ENCODE measurements at regions not wholly inside any gene's neighbourhood (a gene's known extent, or its start where the extent isn't known, plus 50 kb on each side); places are given as distances from the start of the nearest gene placed in this dataset.
"Not testable (repeated sequence)": the region's sequence is repeated elsewhere in the genome, so short reads cannot be mapped to it uniquely, and the experiment has no call there.

DNA sequence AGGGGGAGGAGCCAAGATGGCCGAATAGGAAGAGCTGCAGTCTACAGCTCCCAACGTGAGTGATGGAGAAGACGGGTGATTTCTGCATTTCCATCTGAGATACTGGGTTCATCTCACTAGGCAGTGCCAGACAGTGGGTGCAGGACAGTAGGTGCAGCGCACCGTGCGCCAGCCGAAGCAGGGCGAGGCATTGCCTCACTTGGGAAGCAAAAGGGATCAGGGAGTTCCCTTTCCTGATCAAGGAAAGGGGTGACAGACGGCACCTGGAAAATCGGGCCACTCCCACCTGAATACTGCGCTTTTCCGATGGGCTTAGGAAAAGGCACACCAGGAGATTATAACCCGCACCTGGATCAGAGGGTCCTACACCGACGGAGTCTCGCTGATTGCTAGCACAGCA, 121.1 kb upstream of the SESTD1 start:
- H3K4me3 Mint-ChIP-seq; H3K36me3 Mint-ChIP-seq; H3K9me3 Mint-ChIP-seq; ATAC-seq (replicated peaks); H3K4me1 Mint-ChIP-seq; DNase-seq; H3K27ac Mint-ChIP-seq: not testable (repeated sequence)
- H3K27me3 Mint-ChIP-seq = peaks cover 14 to 22% of the 10 kb centered on the region in 2 donors

DNA sequence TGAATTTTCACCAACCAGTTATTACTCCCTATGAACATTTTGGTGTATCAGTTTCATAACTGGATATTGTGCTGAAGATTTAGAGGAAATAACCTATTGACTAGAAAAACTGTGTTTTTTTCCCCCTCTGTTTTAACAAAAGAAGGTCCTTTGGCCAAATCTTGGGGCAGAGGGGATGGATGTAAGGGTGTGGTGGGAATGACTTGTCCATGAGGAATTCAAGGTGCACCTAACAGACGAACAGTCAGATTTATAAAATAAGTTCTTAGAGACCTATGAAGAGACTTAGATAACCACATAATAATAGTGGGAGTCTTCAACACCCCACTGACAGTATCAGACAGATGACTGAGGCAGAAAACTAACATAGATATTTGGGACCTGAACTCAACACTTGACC, 119.3 kb upstream of the SESTD1 start:
- no peak for ATAC-seq (replicated peaks)
- Mint-ChIP-seq H3K36me3 (no peaks in the 10 kb centered on the region), H3K27me3 (peaks cover 18 to 26% of the 10 kb centered on the region in 2 donors), H3K9me3 (peaks cover 2 to 4% of the 10 kb centered on the region in 2 donors), H3K27ac (no peak overlapping the region), H3K4me3 (no peak overlapping the region), H3K4me1 (no peaks in the 10 kb centered on the region)
- no peak for DNase-seq

DNA sequence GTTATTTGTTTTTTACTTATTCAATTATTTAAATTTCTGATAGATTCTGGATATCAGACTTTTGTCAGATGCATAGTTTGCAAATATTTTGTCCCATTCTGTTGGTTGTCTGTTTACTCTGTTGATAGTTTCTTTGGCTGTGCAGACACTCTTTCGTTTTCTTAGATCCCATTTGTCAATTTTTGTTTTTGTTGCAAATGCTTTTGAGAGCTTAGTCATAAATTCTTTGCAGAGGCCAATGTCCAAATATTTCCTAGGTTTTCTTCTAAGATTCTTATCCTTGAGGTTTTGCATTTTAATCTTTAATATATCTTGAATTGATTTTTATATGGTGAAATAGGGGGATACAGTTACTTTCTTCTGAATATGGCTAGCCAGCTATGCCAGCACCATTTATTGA, 112.7 kb upstream of the SESTD1 start:
- H3K9me3 Mint-ChIP-seq = peaks cover 0 to 4% of the 10 kb centered on the region in 2 donors

DNA sequence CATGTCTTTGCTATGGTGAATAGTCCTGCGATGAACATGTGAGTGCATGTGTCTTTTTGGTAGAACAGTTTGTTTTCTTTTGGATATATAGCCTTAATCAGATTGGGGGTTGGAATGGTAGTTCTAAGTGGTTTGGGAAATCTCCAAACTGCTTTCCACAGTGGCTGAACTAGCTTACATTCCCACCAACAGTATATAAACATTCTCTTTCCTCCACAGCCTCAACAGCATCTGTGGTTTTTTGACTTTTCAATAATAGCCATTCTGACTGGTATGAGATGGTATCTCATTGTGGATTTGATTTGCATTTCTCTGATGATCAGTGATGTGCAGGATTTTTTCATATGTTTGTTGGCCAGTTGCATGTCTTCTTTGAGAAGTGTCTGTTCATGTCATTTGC, 112.2 kb upstream of the SESTD1 start:
- Mint-ChIP-seq H3K4me1 (no peaks in the 10 kb centered on the region), H3K4me3 (no peak overlapping the region)
- no peak for ATAC-seq (replicated peaks)

More for the DNA sequence above, 112.7 kb upstream of the SESTD1 start:
- no peaks in the 10 kb centered on the region for H3K36me3 Mint-ChIP-seq
- DNase-seq = no peak
- H3K27me3 Mint-ChIP-seq = peaks cover 17 to 27% of the 10 kb centered on the region in 2 donors
- H3K4me1 Mint-ChIP-seq = no peaks in the 10 kb centered on the region
- H3K4me3 Mint-ChIP-seq = no peak overlapping the region
- no peak overlapping the region for H3K27ac Mint-ChIP-seq
- no peak for ATAC-seq (replicated peaks)

DNA sequence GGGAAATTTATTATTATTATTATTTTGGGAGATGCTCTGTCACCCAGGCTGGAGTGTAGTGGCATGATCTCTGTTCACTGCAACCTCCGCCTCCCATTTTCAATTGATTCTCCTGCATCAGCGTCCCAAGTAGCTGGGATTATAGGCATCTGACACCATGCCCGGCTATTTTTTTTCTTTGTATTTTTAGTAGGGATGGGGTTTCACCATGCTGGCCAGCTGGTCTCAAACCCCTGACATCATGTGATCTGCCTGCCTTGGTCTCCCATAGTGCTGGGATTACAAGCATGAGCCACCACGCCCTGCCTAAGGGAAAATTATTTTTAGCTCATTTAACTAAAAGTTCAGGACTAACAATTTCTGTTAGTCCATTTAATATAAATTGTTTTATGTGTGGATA, 109.2 kb upstream of the SESTD1 start:
- no peak overlapping the region for H3K27ac Mint-ChIP-seq
- no peaks in the 10 kb centered on the region for H3K36me3 Mint-ChIP-seq
- no peak for ATAC-seq (replicated peaks)
- H3K9me3 Mint-ChIP-seq = peaks cover 0 to 4% of the 10 kb centered on the region in 2 donors
- peaks cover 12 to 25% of the 10 kb centered on the region in 2 donors for H3K27me3 Mint-ChIP-seq
- DNase-seq = no peak
- peaks cover 0 to 6% of the 10 kb centered on the region in 2 donors for H3K4me1 Mint-ChIP-seq
- no peak overlapping the region for H3K4me3 Mint-ChIP-seq

More for the DNA sequence above, 112.2 kb upstream of the SESTD1 start:
- peaks cover 0 to 4% of the 10 kb centered on the region in 2 donors for H3K9me3 Mint-ChIP-seq
- H3K27me3 Mint-ChIP-seq = peaks cover 17 to 27% of the 10 kb centered on the region in 2 donors
- no peak for DNase-seq
- H3K36me3 Mint-ChIP-seq = no peaks in the 10 kb centered on the region
- H3K27ac Mint-ChIP-seq = no peak overlapping the region

DNA sequence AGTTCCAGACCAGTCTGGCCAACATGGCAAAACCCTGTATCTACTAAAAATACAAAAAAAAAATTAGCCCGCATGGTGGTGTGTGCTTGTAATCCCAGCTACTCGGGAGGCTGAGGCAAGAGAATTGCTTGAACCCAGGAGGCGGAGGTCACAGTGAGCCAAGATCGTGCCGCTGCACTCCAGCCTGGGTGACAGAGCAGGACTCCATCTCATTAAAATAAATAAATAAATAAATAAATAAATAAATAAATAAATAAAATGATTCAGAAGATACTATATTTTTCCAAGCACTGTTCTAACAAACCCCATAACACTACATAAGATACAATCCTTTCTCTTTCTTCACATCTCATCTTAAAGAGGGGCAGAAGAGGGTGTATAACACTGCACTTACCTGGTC, 100.9 kb upstream of the SESTD1 start:
- not testable (repeated sequence) for H3K27ac Mint-ChIP-seq; H3K4me3 Mint-ChIP-seq; H3K27me3 Mint-ChIP-seq; H3K4me1 Mint-ChIP-seq; ATAC-seq (replicated peaks); H3K36me3 Mint-ChIP-seq; H3K9me3 Mint-ChIP-seq; DNase-seq

DNA sequence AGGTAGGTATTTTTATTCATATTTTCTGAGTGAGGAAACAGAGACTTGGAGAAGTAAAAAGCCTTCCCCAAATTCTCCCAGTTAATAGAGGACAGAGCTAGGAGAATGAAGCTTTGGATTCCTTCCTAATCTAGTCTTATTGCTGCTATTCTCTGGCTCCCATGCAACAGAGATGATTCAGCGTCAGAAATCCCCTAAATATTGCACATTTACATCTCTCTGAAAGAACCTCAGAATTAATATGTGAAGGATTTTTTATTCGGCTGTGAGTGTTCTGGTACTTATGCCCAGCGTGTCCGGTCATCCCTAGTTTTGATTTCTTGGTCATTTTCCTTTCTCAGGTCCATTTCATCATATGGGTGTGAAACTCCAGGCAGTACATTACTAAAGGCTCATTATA, 91.2 kb upstream of the SESTD1 start:
- Mint-ChIP-seq H3K9me3 (peaks cover 0 to 1% of the 10 kb centered on the region in 2 donors), H3K4me1 (peaks cover 15 to 19% of the 10 kb centered on the region in 2 donors), H3K4me3 (no peak overlapping the region), H3K36me3 (peaks cover 0 to 2% of the 10 kb centered on the region in 2 donors), H3K27me3 (no peaks in the 10 kb centered on the region), H3K27ac (no peak overlapping the region)
- DNase-seq (no peak), ATAC-seq (replicated peaks) (no peak)

DNA sequence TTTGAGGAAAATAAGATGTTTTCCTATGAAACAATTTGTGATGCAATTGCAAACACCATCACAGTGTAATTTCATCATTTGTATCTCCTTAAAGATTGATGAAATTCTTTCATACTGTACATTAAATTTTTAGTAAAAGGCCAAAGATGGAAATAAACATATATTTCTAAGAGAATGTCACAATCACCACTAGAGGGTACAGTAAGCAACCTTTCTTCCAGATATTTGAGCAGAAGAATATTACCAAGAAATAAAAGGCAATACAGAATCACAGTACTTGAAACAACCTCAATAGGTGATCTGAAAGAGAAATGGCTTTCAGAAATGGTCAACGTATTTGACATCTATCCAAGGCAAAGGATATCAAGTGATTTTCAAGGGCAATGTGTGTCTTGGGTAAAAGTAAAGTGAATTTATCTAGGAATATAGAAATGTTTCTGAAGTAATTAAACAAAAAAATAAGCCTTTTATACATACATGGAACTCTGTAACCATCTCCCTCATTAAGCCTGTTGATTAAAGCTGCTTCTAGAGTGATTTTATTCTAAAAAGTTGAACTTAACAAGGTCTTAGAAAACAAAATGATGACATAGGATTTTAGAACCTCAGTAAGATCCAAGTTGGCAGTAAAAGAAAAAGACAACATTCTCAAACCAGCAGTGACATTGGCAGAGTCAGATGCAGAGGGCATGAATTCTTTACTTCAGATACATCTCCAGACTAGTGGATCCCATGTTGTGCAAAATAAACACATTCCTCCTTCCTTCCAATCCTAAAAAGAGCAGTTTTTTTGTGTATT, 90.3 kb upstream of the SESTD1 start:
- Mint-ChIP-seq H3K27me3 (no peaks in the 10 kb centered on the region), H3K9me3 (peaks cover 0 to 1% of the 10 kb centered on the region in 2 donors), H3K27ac (no peak overlapping the region), H3K4me3 (no peak overlapping the region), H3K4me1 (peaks cover 17 to 26% of the 10 kb centered on the region in 2 donors), H3K36me3 (peaks cover 0 to 2% of the 10 kb centered on the region in 2 donors)
- ATAC-seq (replicated peaks) (no peak), DNase-seq (no peak)

DNA sequence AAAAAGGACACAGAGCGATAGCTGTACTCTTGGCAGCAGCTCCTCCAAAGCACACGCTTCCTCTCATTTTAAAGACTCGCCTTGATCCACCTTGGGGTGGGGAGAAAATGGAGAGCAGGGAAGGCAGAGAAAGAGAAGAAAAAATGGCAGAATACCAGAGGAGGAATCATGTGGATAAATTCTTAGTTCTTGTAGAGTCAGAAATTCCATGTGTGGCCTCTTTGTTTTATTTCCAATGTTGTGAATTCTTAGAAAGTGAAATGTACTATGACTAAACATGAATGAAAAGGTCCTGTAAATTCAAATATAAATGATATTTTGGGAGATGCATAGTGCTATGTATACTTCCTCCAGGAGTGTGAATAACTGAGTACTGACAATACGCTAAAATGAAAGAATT, 89.7 kb upstream of the SESTD1 start:
- H3K36me3 Mint-ChIP-seq = peaks cover 0 to 2% of the 10 kb centered on the region in 2 donors
- H3K9me3 Mint-ChIP-seq = peaks cover 0 to 1% of the 10 kb centered on the region in 2 donors
- no peak overlapping the region for H3K4me3 Mint-ChIP-seq
- peaks cover 19 to 31% of the 10 kb centered on the region in 2 donors for H3K4me1 Mint-ChIP-seq
- DNase-seq (no peak), ATAC-seq (replicated peaks) (no peak)
- H3K27me3 Mint-ChIP-seq = no peaks in the 10 kb centered on the region
- H3K27ac Mint-ChIP-seq = no peak overlapping the region

DNA sequence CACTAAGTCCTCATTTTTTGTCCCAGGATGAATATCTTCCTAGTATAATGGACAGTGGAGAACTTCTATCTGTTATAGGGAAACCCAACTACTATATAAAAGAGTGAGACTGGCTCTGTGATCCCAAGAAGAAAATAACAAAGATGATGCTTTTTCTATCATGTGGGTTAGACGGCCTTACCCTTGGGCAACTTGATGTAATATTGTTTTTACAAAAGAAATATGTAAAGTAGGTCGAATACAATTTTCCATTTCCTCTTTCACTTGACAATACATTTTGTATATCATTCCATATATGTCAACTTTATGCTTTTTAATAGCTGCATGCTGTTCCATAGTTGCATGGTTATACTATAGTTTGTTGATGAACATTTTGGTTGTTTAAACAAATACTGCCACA, 87.5 kb upstream of the SESTD1 start:
- Mint-ChIP-seq H3K4me3 (no peak overlapping the region), H3K27ac (peak overlapping the region; percentile 62), H3K36me3 (peaks cover 0 to 2% of the 10 kb centered on the region in 2 donors), H3K27me3 (no peaks in the 10 kb centered on the region), H3K4me1 (peaks cover 21 to 37% of the 10 kb centered on the region in 2 donors), H3K9me3 (peaks cover 0 to 1% of the 10 kb centered on the region in 2 donors)
- peak; percentile 53 to 61 for ATAC-seq (replicated peaks)
- DNase-seq = no peak

DNA sequence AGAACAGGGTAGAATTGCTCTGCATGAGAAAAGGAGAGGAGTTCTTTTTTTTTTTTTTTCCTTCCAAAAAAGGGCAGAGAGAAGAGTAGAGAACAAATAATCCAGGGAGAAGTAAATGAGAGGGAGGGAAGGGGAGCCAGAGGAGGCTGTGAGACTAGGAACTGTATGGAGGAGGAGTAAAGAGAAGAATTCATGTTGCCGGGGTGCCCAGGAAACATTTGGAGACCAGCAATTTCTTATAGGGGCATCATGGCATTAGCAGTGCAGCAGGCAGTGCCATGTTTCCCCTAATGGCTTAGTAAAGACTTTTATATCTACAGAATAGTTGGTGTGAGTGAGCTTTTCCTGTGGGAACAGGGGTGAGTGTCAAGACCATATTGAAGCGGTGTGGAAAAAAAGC, 86.4 kb upstream of the SESTD1 start:
- Mint-ChIP-seq H3K4me3 (no peak overlapping the region), H3K27me3 (no peaks in the 10 kb centered on the region), H3K36me3 (peaks cover 0 to 2% of the 10 kb centered on the region in 2 donors), H3K9me3 (peaks cover 0 to 1% of the 10 kb centered on the region in 2 donors), H3K4me1 (peaks cover 21 to 37% of the 10 kb centered on the region in 2 donors), H3K27ac (no peak overlapping the region)
- DNase-seq (no peak), ATAC-seq (replicated peaks) (no peak)

DNA sequence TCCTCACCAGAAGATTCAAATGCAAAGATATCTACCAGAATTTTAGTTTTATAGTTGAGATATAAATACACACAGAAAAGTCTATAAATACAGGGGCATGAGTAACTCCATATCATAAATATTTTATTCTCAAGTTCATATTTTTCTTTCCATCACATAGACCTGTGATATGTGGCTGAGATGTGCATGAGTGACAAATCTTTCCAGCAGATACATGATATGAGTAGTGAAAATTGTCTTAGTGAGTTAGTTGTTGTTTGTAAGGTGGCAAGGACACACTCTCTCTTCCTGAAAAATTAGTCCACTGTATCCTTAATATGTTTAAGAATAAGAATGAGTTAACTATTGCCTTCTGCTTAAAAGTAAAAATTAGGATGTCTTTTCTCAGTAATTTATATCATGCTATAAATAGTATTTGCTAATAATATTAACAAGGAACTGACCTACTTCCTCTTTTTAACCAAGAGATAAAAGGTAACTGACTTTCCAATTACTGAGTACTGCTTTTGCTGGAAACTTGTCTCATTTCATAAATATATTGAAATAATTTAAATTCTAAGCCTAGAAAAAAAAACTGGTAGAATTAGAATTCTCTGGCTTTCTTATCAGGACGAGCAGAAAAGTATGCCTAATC, 85.2 kb upstream of the SESTD1 start:
- H3K4me1 Mint-ChIP-seq = peaks cover 25 to 41% of the 10 kb centered on the region in 2 donors
- no peak overlapping the region for H3K27ac Mint-ChIP-seq
- H3K36me3 Mint-ChIP-seq = peaks cover 0 to 2% of the 10 kb centered on the region in 2 donors
- DNase-seq = no peak
- peaks cover 0 to 1% of the 10 kb centered on the region in 2 donors for H3K9me3 Mint-ChIP-seq
- no peaks in the 10 kb centered on the region for H3K27me3 Mint-ChIP-seq
- no peak overlapping the region for H3K4me3 Mint-ChIP-seq
- ATAC-seq (replicated peaks) = peak; percentile 58 to 64

DNA sequence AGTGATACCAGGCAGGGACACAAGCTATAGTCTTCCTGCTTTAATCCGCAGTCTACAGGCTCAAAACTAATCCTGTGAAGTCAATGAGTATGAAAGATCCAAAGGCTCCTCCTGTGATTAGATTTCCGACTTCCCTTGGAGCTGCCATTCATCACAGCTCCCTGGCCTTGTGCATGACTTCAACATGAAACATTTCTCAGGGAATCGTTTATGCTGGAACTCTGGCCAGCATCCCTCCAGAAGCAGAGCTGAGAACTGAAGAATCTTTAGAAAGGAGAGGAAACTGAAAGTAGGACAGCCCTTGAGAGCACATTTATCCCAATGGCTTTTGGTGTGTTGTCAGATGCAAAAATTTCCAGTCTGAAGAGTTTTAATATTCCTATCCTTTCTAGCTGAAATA, 84.3 kb upstream of the SESTD1 start:
- peaks cover 32 to 50% of the 10 kb centered on the region in 2 donors for H3K4me1 Mint-ChIP-seq
- no peaks in the 10 kb centered on the region for H3K27me3 Mint-ChIP-seq
- peaks cover 0 to 1% of the 10 kb centered on the region in 2 donors for H3K9me3 Mint-ChIP-seq
- no peak for DNase-seq
- ATAC-seq (replicated peaks) = no peak
- H3K27ac Mint-ChIP-seq = no peak overlapping the region
- H3K4me3 Mint-ChIP-seq = no peak overlapping the region
- peaks cover 0 to 2% of the 10 kb centered on the region in 2 donors for H3K36me3 Mint-ChIP-seq

DNA sequence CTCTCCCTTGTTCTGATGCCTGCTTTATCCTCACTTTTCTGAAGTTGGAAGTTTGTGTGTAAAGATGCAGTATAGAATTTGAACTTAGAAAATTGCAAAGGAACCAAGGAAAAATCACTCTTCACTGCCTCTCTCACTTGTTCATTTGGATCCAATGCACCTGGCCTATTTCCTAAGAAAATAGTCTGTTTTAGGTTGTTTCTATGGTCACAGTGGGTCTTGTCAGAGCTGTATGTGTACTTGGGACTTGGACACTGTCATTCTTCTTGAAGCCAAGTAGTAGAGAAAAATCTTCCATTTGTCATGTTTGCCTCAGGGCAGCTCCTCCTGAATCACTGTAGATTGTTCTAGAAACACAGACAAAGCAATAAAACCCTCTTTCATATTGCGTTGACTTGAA, 80.3 kb upstream of the SESTD1 start:
- H3K9me3 Mint-ChIP-seq = no peaks in the 10 kb centered on the region
- ATAC-seq (replicated peaks) = no peak
- no peaks in the 10 kb centered on the region for H3K36me3 Mint-ChIP-seq
- no peaks in the 10 kb centered on the region for H3K27me3 Mint-ChIP-seq
- no peak for DNase-seq
- H3K27ac Mint-ChIP-seq = peak overlapping the region; percentile 53
- H3K4me1 Mint-ChIP-seq = peaks cover 22 to 33% of the 10 kb centered on the region in 2 donors
- no peak overlapping the region for H3K4me3 Mint-ChIP-seq

Measured in stimulated activated naive B cell treated with anti-CD40 and anti-IgM and Interleukin-4, amounts not matched to agents 10 μg/mL and 1 μg/mL and 100 μg/mL, for 72 hours (primary cell).